RCC 7860 (cell line): ENCODE measurements at regions not wholly inside any gene's neighbourhood (a gene's known extent, or its start where the extent isn't known, plus 50 kb on each side); places are given as distances from the start of the nearest gene placed in this dataset.
A peak's percentile ranks its signal among the peaks of the same experiment; 100 is the strongest.
"Not testable (repeated sequence)": the region's sequence is repeated elsewhere in the genome, so short reads cannot be mapped to it uniquely, and the experiment has no call there.

ENCODE experiments used
- DNase-seq: peaks from one replicate; pipeline ENCODE4 v3.0.0-alpha.2; 2015; ENCODE audit warnings: low spot score
- FAIRE-seq: peaks from 2 replicates; lab custom pipeline; 2012; peaks lifted over from hg19 to GRCh38; lab: Jason Lieb, UNC

DNA sequence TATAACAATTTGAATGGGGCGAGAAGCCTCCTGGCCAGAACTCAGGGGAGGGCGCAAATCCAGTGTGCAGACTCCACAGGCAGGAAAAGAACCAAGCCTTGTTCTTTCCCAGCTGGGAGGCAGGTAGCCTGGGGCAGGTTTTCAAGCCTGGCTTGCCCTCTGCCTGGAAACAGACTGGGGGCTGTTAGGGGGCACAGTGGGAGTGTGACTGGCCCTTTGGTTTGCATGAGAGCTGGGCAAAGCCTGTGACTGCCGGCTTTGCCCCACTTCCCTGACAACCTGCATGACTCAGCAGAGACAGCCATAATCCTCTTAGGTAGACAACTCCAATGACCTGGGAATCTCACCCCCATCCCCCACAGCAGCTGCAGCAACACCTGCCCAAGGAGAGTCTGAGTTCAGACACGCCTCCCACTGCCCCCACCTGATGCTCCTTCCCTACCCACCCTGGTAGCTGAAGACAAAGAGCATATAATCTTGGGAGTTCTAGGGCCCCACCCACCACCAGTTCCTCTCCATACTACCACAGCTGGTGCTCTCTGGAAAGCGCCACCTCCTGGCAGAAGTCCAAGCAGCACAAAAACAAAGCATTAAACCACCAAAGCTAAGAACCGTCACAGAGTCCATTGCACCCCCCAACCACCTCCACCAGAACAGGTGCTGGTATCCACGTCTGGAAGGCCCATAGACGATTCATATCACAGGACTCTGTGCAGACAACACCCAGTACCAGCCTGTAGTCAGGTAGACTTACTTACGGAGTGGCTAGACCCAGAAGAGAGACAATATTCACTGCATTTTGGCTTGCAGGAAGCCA lies 402.5 kb downstream of the STK39 start:
- FAIRE-seq (no peak), DNase-seq (no peak)

GRCh38 chr2:167843657-167844056 lies 403.7 kb downstream of the STK39 start:
- DNase-seq (no peak), FAIRE-seq (no peak)

DNA sequence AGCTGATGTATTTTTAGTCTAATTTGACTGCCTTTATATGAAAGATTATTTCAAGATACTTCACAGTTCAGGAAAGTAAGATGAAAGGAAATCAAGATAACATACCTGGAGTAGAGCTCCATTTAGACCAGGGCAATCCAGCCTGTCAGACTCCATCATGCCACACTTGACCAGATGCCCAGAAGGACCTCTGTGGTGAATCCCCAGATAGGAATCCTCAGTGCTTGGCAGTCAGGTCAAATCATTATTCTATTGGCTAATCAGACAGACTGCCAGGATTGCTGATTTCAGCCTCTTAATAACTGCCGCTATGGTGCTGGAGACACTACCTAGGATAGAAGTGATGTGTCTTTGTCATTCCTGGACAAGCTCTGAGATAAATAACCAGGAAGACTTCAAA lies 404.2 kb downstream of the STK39 start:
- FAIRE-seq (no peak), DNase-seq (no peak)

DNA sequence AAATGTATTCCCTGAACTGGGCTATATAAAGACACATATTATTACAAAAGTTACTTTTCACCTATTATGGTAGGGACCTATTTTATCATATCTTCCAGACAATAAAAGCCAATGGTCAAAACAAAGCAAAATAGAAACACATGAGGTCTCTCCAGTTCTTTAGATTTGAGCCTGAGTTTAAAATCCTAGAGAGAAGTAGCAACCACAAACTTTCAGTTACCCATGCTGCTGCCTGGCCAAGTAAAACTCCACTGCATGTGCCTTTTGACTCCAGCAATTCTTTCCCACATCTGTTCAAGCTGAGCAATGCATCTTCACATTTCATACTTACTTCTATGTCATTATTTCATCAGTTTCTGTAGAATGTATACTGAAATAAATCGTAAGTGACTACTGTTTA lies 405.3 kb downstream of the STK39 start:
- FAIRE-seq (no peak), DNase-seq (no peak)

DNA sequence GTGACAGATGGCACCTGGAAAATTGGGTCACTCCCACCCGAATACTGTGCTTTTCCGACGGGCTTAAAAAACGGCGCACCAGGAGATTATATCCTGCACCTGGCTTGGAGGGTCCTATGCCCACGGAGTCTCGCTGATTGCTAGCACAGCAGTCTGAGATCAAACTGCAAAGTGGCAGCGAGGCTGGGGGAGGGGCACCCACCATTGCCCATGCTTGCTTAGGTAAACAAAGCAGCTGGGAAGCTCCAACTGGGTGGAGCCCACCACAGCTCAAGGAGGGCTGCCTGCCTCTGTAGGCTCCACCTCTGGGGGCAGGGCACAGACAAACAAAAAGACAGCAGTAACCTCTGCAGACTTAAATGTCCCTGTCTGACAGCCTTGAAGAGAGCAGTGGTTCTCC lies 412.1 kb downstream of the STK39 start:
- FAIRE-seq, DNase-seq: not testable (repeated sequence)

DNA sequence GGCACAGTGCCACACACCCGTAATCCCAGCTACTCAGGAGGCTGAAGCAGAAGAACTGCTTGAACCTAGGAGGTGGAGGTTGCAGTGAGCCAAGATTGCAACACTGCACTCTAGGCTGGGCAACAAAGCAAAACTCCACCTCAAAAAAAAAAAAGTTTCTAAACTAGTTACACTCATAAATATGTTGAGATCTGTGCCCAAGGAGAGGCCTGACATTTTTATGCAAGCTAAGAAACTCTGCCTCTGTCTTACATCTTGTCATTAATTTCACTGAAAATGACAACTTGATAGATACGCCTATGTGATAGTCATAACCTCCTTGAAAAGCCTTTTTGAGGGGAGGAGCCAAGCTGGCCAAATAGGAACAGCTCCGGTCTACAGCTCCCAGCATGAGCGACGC lies 412.7 kb downstream of the STK39 start:
- no peak for FAIRE-seq
- DNase-seq: no peak

- DNase-seq (peak; percentile 42), FAIRE-seq (peak; percentile 17)
These were observed 414.1 kb downstream of the STK39 start for GRCh38 chr2:167833294-167833693.

GRCh38 chr2:167832868-167833287 lies 414.5 kb downstream of the STK39 start:
- DNase-seq (peak; percentile 49), FAIRE-seq (no peak)

- no peak for FAIRE-seq
- DNase-seq: no peak
These were observed 419.9 kb downstream of the STK39 start for GRCh38 chr2:167827352-167828097.

- no peak for FAIRE-seq
- DNase-seq: no peak
These were observed 420.5 kb downstream of the STK39 start for GRCh38 chr2:167826906-167827305.

GRCh38 chr2:167825664-167826063 lies 421.7 kb downstream of the STK39 start:
- FAIRE-seq: no peak

GRCh38 chr2:167822690-167823465 lies 424.5 kb downstream of the STK39 start:
- FAIRE-seq (no peak), DNase-seq (no peak)

More at GRCh38 chr2:167825664-167826063, 421.7 kb downstream of the STK39 start:
- no peak for DNase-seq

GRCh38 chr2:167820488-167820887 lies 426.9 kb downstream of the STK39 start:
- FAIRE-seq (no peak), DNase-seq (no peak)

GRCh38 chr2:167818521-167818920 lies 428.9 kb downstream of the STK39 start:
- DNase-seq: no peak
- FAIRE-seq: no peak

DNA sequence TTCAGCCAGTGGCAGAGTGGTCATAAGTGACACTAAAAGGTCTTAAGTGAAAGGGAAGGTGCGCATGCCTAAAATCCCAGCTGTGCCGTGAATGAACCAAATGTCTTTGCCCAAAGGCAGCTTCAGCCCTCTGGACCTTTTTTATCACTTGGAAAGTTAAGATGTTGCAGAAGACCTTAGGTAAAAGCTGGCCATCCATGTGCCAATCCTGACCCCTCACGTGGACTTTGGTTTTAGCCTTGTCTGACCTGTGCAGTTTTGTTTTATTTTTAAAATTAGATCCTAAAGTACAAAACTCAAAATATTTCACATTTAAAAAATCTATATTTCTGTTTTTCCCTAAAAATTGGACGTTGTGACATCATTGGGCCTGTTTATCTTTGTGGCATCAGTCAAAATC lies 429.5 kb downstream of the STK39 start:
- FAIRE-seq: no peak
- DNase-seq: no peak

DNA sequence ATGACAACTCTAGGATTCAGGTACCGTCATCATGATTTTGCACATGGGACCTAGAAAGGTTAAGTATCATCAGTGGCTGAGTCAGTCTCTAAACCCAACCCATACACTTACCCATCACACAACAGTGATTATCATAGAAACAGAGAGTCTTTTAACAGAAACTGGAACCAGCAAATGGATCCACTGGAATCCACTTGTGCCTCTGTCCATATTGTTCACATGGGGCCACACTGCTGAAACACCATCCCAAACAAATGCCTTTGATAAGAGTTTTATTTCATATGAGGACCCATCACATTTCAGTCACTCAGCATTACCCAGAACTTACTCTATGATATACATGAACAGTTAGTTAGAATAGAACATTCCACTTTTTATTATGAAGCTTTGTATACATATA lies 430.0 kb downstream of the STK39 start:
- DNase-seq (no peak), FAIRE-seq (no peak)

DNA sequence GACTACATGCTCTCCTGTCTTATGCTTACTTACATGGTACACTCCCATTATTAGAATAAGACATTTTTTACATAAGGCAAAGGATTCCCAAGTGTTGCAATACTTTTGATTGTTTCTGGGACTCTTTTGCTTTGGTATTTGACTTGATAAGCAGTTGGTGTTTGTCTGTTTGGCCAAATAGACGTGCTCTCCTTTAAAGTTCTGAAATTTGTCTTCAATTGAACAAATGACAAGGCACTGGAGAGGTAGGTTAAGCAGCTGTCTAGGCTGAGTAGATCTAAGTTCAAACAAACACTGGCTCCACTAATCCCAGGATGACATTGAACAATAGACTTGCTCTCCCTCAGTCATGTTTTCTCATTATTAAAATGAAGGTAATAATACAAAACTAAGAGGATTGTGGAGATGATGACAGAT lies 430.5 kb downstream of the STK39 start:
- FAIRE-seq (no peak), DNase-seq (no peak)

DNA sequence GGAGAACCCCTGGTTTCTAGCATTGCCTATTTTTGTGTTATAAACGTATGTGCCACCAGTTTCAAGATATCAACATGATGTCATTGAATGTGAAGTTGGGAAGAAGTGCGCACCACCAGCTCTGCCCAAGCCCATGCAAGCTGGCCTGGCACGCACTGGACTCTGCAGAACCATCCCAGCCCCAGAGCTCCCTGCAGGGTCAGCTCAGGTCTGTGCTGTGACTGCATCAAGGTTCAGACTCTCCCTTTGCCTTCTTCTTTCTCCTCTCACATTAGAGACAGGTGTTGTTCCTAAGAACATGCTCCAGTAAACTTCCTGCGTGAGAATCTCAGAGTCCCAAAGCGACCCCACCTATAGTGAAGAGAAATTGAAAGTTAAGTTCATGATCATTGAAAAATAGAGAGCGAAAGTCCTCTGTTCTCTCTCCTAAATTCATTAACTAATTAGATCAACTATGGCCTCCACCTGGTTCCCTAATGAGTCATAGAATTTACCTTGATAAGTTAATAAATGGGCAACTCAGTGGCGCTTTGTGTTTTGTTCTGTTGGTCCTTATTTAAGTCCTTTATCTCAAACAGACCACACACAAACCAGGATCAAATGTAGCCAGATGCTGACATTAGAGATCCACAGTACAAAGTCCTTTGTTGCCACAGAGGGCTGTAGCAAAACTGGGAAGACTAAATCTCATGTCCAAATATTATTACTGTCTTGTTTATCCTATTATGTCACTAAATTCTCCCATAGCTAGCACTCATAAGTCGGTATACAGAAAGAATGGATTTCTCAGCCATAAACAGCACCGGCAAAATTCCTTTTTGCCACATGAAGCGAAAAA lies 432.3 kb downstream of the STK39 start:
- FAIRE-seq: no peak
- no peak for DNase-seq

GRCh38 chr2:167814482-167814880 lies 432.9 kb downstream of the STK39 start:
- not testable (repeated sequence) for DNase-seq, FAIRE-seq

DNA sequence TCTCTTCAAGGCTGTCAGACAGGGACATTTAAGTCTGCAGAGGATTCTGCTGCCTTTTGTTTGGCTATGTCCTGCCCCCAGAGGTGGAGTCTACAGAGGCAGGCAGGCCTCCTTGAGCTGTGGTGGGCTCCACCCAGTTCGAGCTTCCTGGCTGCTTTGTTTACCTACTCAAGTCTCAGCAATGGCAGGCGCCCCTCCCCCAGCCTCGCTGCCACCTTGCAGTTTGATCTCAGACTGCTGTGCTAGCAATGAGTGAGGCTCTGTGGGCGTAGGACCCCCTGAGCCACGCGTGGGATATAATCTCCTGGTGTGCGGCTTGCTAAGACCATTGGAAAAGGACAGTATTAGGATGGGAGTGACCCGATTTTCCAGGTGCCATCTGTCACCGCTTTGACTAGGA lies 437.6 kb downstream of the STK39 start:
- not testable (repeated sequence) for DNase-seq, FAIRE-seq
